Fibroblast of villous mesenchyme (primary cell): ENCODE measurements at regions not wholly inside any gene's neighbourhood (a gene's known extent, or its start where the extent isn't known, plus 50 kb on each side); places are given as distances from the start of the nearest gene placed in this dataset.

ENCODE experiments used
- DNase-seq: peaks from one replicate; pipeline ENCODE4 v3.0.0-alpha.2; 2010; ENCODE audit warnings: low read depth
- H3K4me3 ChIP-seq: 2 replicates; pipeline ENCODE4 v1.5.1; 2011; ENCODE audit warnings: low read depth, mild to moderate bottlenecking, low read length
- TF ChIP-seq, protein P1 (sequence below): IDR thresholded peaks from 2 replicates; pipeline ENCODE4 v1.5.1; 2012; ENCODE audit warnings: low read depth, mild to moderate bottlenecking, low read length; ENCODE audit not compliant: insufficient read depth

DNA sequence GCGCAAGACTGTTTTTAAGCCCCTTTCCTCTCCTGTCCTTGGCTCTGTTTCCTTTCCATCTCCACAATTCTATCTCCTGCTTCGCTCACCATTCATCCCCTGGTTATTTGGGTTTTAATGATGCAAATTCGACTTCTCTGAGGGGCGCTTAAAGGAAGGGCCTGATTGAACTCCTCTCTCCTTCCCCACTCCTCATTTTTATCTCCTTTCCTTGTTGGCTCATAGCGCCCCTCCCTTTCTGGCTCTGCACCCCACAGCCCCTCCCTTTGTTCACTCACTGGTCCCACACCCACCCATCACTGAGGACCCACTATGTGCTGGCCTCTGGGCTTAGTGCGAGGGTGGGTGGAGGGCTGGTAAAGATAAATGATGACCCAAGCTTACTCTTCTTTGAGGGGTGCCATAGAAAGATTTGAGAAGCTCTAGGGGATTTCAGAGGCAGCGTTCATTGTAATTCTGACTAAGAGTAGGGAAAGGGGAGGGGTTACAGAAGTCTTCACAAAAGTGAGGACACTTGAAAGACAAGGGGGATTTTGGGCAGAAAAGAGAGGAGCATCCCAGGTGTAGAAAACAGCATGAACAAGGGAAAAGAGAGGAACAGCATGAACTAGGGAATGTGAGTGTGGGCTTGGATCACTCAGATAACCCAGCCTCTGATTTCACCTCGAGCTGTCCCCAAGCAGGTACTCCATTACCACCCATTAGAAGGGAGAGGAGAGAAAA, 507.8 kb downstream of the CD83 start:
- TF ChIP-seq, protein P1, sequence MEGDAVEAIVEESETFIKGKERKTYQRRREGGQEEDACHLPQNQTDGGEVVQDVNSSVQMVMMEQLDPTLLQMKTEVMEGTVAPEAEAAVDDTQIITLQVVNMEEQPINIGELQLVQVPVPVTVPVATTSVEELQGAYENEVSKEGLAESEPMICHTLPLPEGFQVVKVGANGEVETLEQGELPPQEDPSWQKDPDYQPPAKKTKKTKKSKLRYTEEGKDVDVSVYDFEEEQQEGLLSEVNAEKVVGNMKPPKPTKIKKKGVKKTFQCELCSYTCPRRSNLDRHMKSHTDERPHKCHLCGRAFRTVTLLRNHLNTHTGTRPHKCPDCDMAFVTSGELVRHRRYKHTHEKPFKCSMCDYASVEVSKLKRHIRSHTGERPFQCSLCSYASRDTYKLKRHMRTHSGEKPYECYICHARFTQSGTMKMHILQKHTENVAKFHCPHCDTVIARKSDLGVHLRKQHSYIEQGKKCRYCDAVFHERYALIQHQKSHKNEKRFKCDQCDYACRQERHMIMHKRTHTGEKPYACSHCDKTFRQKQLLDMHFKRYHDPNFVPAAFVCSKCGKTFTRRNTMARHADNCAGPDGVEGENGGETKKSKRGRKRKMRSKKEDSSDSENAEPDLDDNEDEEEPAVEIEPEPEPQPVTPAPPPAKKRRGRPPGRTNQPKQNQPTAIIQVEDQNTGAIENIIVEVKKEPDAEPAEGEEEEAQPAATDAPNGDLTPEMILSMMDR = no peak
- no peak overlapping the region for H3K4me3 ChIP-seq
- no peak for DNase-seq

DNA sequence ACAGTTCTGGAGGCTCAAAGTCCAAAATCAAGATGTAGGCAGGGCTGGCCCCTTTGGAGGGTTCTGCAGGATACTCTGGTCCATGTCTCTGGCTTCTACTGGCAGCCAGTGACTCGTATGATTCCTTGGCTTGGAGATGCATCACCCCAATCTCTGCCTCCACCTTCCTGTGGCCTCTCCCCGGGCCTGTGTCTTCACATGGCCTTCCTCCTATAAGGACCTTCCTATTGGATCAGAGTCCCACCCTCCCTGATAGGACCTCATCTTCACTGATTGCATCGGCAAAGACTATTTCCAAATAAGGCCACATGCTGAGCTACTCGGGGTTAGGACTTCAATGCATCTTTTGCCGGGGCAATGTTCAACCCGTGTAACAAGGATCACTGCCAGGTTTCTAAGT, 509.0 kb downstream of the CD83 start:
- no peak overlapping the region for H3K4me3 ChIP-seq
- no peak for DNase-seq
- TF ChIP-seq, protein P1 = no peak

DNA sequence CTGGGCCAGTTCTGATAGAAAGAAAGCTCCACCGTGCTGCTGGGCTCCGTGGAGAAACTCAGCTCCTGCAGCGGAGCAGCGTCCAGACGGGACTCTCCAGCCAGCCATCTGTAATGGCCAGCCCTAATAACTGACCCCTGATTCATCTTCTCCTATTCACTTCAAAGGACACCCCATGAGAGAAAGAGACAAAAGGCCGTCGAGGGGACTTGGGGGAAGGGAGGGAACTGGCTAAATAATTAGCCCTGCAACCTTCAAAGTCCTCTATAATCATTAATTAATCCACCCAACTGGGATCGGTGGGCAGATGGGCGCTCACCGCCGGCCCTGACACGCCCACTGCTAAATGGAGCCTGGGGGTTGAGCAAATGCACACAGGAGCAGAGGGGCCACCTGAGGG, 512.4 kb downstream of the CD83 start:
- TF ChIP-seq, protein P1 = no peak

DNA sequence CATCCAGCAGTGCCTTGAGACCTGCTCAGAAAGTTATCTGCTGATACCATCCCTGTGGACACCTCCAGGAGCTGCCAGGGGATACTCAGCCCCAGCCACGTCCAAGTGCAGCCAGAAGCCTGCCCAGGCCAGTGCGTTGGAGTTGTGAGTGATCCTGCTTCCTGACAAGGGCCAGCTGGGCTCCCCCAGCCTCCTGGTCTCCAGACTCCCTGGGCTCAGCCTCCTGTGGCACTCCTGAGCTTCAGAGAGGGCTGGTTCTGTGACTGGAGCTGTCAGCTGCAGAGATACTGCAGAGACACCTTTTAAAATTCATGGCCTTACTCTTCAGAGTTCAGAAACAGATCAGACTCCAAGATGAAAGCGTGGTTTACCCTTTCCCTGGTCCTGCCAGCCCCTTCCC, 515.9 kb downstream of the CD83 start:
- DNase-seq = no peak
- TF ChIP-seq, protein P1 = no peak
- H3K4me3 ChIP-seq = no peak overlapping the region

More for the DNA sequence above, 512.4 kb downstream of the CD83 start:
- no peak overlapping the region for H3K4me3 ChIP-seq
- DNase-seq = no peak

DNA sequence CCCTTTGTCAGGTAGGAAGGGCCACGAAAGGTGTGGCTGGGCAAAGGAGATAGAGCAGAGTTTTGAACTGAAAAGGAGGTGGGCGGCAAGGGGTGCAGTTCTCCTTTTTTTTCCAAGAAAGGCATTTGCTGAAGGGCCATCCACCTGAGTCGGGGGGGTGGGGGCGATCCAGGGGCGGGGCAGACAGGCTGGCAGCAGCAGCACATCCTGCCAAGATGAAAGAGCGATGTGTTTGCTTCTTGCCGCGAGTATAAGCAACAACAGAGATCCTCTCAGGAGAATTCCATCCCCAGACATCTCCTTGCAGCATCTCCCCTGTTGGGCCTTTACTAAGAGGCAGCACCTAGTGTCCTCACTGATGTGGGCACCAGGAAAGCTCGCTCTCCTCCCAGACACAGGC, 516.5 kb downstream of the CD83 start:
- no peak overlapping the region for H3K4me3 ChIP-seq
- TF ChIP-seq, protein P1 = no peak
- no peak for DNase-seq

DNA sequence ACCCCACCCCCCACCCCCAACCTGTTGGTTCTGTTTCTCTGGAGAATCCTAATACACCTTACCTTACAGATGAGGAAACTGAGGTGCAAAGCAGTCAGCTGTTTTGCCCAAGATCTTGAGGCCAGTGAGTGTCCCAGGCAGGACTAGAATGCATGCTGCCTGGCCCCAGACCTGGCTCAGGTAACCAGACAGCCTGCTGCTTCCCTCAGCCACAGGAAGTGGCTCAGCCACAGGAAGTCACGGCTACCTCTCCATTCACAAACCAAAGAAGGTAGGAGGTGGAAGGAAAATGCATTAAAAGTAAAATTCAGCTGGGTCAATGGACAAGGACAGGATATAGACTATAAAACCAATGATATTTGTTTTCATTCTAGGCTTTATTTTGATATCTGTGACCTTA, 517.6 kb downstream of the CD83 start:
- TF ChIP-seq, protein P1 = no peak
- no peak overlapping the region for H3K4me3 ChIP-seq
- no peak for DNase-seq
